Myocyte (in vitro differentiated cells): ENCODE measurements at regions not wholly inside any gene's neighbourhood (a gene's known extent, or its start where the extent isn't known, plus 50 kb on each side); places are given as distances from the start of the nearest gene placed in this dataset.

Experiments
- DNase-seq: peaks from one replicate; pipeline ENCODE4 v3.0.0-alpha.2; 2012; ENCODE audit warnings: low read depth

DNA sequence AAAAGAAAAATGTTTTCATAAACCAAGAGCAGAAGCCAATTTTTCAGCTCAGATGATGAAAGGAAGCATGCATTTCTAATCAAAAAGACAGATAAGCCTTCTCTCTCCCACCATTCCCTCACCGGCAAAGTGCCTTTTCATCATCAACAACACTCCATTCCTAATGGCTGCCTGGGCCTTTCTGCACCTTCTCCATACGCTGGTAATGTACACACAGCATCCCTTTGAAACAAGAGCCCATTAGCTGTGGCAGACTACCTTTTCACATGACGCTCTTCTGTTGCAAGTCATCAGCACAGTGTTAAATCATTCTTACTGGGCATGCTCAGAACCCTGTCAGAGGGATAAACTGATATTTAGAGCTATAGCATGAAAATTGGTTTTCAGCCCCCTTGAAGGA lies 408.9 kb downstream of the MEIS1 start:
- DNase-seq, result no peak

DNA sequence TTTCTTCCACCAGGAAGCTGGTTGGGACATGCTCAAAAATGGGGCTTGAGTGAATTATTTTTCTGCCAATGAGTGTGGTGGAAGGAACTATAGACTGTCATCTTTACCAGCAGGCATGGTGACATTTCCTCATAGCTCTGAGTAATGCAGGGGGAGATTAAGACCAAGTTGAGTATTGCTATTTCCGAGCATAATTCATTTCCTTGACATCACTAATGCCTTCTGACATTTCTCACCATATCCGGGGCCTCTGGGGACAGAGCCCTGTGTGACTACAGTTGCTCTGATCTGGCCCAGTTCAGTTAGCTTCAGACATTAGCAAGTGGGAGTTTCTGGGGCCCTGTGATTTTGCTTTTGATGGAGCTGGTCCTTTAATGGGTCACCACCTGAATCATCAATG lies 410.4 kb downstream of the MEIS1 start:
- no peak for DNase-seq

DNA sequence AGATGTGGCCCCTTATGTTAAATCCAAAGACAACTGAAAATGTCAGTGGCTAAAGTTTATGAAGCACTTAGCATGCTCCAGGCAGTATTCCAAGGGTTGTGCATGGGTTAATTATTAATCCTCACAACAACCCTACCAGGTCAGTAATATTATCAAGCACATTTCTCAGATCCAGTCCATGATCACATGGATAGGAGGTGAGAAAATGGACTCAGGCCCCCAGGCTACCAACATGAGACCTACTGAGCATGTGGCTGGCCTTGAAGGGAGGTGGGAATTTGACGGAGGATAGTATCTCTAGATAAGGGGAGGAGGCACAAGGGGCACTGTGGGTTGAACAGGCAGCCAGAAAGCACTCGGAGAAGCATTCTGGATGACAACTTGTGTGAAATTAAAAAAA lies 412.0 kb downstream of the MEIS1 start:
- no peak for DNase-seq

DNA sequence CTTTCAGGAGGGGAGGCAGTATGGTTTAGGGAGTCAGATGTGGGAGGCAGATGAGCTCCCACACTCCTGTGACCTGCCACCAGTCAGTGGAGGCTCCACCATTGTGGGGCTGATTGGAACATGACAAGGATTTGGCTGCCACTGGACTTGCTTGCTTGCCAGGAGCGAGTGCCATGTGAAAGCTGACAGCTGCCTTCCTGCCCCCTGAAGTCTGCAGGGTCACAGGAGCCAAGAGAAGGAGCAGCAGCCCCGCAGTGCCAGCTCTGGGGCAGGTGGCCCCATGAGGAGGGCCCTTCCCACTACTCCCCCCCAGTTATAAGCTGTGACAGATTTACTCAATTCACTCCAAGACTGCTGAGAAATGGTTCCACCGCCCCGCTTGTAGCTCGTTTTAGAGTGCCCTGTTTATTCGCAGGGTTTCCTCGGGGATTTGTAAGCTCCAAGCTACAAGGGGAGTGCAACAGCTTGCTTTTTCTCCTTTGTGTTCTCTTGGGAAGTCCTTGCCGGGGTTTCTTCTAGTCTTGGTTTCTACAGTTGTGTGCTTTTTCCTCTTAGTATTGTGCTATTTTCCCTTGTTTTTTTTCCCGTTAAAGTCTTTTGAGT lies 414.3 kb downstream of the MEIS1 start:
- DNase-seq, result no peak

DNA sequence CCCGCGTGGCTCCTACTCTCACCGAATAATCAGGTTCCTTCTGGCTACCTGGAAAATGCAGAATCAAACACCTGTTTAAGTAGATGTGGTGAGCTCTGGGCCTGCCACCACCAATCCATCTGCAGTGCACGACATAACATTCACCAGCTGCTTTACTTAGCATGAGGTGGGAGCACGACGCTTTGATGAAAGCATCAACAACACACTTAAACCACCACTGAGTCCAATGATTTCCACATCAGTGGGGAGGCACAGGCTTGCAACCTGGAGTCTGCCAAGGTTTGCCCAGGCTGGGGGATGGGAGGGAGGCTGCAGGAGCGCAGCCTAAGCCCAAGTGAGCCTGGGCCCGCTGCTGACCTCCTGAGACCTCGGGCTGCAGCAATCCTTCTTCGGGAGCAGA lies 415.5 kb downstream of the MEIS1 start:
- DNase-seq, result no peak

DNA sequence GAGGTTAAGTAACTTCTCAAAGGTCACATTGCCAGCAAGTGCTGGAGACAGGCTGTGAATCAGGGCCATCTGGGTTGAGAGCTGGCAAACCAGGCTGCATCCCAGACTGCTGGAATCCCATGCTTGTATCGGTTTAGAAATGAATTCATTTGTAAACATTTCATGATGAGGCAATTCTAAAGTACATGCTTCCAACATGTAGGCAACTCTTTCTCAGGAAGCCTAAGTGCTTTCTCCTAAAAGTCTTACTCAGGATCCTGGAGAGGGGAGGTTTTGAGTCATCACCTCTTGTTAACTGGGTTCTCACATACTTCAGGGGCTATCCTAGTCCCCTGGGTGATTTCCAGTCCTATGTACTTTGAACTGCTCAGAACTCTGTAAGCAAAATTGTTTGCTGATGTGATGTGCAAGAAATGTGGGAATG lies 416.5 kb downstream of the MEIS1 start:
- DNase-seq, result no peak

DNA sequence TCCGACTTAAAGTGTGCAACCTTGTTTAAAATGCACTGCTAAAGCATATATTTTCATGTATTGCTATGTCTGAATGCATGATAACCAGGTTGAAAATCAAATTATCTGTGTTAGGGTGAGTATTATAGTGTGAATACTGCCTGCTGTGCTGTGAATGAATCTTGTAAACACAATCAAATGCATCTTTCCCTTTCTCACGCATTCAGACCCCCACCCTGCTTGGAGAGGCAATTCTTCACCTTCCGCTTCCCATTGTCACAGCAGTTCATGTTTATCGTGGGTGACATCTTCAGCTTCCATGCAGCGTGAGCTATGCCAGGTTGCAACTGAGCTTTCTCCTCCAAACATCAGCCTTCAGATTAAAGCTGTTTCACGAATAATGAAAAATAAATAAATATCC lies 418.0 kb downstream of the MEIS1 start:
- no peak for DNase-seq

DNA sequence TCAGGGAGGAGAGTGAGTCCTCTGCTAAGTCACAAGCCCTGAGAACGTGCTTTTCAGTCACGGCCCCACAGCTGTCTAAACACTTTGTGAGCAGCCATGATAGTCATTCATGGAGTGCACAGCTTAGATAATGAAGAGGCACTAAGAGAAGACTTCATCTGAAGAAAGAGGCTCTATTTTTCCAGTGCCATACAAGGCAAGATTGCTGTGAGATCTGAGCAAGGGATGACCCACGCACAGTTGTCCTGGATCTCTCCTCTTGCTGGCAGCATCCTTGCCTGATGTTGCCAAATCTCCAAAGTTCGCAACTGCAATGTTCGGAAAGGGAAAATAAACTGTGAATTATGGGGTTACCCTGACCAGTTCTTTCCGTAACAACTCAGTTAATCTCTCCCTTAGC lies 418.7 kb downstream of the MEIS1 start:
- no peak for DNase-seq

DNA sequence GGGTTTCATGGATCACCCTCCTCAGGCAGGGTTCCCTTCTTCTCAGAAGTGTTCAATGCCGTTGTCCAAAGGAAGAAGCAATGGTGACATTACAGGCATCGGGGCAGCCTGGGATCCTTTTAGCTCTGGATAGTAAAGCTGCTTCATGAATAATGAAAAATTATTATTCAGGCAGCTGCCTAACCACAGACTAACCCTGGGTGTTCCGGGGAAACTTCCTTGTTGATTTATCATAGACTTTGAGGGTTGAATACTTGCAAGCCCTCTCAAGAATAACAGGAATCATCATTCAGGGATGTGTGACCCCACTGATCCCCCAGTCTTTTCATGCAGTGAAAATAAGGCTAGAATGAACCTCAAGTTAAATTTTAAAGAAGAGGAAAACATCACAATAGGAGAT lies 419.4 kb downstream of the MEIS1 start:
- DNase-seq, result peak; percentile 59

DNA sequence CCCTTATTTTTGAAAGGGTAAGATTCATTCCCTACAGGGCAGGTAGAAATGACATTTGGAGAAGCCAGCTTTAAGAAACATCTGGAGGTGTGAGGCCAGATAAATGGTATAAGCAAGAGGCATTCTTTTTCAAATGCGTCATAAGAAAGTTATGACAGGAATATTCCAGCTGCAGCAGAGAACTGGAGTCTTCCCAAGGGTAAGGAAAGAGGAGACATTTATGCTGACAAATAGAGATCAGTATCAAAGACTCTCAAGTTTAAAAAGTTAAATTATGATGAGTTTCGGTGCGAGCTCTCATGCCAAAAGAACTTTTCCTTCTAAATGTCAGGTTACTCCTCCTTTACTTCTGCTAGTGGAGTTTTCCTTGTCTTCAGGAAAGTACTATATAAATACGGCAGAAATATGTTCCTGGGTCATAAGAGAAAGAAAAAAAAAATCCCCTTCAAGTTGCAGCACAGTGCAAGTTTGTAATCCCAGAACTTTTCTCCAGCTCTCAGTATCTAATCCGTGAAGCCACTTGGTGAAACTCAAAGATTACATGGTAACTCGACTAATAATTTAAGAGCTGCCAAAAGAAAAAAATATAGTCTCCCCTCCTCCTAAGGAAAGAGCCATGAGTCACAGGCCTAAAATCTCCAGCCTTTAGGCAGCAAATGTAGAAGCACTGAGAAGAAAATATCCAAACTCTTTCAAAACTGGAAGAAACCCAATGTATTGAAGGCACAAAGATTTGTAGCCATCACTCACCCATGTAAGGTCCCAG lies 428.1 kb downstream of the MEIS1 start:
- peak; percentile 53 for DNase-seq

DNA sequence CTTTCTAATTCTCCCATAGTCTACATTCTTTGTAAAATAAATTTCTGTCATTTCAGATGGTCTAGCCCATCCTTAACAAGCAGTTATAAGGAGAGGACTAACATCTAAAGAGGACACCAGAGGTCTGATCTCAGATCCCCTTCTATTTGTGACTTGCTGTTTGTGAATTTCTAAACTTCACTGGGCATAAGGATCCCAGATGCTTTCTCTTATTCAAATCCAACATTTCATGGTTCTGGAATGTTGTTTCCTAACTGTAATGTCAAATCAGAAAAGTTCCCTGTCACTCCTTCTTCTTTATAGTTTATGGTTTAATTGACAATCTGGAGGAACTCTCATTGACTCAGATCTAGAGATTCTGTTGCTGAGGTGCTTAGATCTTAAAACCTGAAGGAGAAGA lies 430.2 kb downstream of the MEIS1 start:
- DNase-seq, result no peak

DNA sequence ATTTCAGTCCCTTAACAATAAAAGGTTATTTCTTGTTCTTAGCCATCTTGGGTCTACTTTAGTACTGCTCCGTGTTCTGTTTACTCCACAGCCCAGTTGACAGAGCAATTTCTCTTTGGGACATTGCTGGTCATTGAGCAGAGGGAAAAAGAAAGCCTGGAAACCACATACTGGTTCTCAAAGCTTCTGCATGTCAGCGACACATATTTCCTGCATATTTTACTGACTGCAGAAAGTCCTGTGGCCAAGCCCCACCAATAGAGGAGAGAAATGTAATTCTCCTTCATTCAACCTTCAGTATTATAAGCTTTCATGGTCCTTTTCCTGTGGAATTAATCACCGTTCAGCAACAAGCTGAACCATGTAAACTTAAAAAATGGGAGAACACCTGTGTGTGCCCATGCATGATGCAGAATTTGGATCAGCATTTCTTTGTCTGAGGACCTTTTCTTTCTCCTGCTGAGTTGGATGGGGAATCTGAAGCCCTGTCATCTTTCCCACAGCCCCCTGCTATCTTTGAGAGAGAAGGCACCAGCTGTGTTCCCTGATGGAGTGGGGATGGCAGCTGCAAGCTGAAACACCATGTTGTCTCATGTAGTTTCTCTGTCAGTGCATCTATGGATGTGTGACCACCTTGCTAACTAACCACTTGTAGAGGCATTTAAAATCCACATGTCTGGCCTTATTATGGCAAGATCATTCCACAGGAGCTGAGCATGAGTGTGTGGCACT lies 431.6 kb downstream of the MEIS1 start:
- DNase-seq, result peak; percentile 71

DNA sequence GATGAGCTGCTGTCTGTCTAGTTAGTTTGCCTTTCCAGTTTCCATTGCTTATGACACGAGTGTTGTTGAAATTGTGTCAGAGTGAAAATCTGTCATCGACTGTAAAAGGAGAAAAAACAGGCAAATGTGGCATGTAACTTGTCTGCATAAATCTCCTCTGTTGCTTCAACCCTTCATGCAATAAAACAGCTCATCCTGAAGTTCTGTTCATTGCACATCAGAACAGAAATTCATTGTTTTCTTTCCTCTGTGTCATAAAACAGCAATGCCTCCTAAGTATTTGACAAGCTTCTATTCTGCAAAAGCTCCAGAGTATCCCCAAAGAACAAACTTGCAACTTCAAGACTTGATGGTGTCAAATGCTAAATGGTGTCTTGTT lies 432.1 kb downstream of the MEIS1 start:
- DNase-seq, result no peak

DNA sequence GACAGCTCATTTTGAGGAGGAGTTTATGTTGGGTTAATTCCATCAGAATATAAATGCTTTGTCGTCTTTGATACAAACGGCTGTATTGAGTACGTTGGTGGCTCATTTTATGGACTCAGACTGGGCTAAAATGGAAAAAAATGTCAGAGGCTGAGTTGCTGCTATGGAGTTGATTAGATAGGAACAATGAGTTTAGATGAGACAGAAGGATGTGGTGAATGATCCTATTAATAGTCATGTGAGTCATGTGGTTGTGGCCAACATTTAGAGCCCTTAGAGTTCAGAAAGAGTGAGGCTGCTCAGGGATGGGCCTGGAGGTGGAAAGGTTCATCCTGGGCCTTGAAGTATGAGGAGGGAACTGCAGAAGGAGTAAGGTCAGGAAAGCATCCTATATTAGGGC lies 434.2 kb downstream of the MEIS1 start:
- peak; percentile 84 for DNase-seq

DNA sequence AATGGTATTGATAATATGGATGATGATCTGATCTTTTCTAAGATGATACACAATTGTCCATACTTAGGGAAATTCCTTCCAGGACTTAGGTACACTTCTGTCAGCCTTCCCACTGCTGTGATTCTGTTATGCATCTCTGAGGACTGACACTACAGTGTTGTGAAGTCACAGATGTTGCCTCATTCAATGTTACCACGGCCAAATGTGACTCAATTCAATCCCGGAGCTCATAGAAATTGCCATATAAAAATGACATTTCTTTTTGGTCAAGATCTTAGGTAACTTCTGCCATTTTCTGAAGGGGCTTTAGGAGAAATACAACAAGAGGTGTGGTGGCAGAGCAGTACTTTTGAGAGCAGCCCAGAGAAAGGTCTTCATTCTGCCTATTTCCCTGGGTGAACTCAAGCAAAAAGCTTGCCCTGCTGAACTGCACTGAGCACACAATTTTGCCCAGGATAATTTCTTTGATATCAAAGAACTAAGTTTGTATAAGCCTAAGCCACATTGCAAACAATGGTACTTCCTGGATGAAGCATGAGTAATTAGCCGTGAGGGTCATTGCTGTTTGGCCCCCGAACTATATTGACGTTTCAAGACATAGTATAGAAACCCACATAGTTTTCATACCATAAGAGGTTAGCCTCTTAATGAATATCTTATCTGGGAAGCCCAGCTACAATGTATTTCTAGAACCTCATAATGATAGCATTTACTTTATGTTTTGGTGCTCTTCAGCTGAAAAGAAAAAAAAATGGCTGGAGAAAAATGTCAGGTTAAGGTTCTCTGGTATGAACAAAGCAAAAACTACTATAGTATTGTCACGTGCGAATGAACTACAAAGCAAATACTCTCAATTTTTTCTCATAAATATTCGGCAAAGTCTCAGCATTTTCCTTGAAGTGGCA lies 437.4 kb downstream of the MEIS1 start:
- no peak for DNase-seq

DNA sequence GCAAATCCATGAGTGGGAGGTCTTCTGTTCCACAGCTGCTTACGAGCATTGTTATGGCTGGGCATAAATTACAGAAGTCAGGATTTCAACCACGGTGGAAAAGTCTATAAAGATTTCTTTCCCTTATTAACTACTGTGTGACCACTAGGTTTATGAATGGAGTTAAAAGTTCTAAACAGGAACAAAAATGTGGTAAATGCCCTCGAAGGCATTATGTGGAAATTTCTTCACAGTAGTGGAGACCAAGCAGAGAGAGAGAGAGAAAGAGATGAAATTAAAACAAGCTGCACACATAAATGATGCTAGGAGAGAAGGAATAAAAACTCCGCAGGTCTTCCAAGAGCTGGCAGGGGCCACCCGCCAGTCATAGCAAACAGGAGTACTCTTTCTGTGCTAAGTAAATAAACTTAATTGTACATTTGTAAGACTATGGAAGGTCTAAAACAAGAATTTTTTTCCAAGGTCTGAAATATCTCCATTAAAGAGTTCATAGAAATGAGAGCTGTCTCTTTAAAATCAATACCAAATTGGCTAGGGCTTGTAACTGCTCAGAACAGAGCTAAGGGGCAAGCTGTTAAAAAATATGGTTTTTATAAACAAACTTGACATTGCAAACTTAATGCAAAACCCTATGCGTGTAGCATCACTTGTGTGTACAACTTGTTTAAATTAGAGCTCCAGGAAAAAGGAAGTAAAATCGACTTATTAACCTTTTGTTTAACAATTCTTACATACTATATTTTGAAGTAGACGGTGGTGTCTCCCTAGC lies 438.2 kb downstream of the MEIS1 start:
- no peak for DNase-seq

DNA sequence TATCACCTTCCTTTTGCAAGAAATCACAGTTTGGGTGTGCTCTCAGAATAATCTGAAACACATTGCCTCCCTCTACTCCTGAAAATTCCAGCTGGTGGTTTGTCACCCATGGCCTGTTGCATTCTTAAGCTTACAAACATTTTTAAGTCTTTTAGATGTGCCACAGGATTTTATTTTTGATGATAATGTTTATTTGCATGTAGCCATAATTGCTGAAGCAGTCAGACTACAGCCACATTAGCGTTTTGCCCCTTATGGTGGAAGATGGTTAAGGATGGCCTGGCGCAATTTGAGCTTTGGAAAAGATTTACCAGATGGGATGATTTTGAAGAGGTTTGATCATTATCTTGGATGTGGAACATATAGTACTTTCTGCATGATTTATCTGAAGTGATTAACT lies 439.5 kb downstream of the MEIS1 start:
- no peak for DNase-seq

DNA sequence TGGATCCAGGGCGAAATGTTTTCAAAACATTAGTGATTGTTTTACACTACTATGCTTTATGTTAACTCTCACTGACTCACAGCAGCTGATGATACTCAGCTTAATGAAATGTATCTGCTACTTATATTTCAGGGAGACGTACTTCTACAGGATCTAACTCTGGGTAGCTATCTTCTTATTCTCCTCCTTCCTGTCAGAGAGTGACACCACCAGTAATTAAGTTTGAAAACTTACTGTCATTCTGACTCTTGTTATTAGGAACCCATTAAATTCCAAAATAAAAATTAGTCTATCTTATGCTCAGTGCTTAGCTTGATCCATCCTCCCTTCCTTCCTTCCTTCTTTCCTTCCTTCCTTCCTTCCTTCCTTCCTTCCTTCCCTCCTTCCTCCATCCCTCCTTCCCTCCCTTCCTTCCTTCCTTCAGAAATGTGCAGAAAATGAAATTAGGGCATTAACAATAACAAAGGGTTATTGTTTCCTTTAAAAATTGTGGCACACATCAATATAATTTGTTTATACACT lies 441.1 kb downstream of the MEIS1 start:
- DNase-seq, result no peak

DNA sequence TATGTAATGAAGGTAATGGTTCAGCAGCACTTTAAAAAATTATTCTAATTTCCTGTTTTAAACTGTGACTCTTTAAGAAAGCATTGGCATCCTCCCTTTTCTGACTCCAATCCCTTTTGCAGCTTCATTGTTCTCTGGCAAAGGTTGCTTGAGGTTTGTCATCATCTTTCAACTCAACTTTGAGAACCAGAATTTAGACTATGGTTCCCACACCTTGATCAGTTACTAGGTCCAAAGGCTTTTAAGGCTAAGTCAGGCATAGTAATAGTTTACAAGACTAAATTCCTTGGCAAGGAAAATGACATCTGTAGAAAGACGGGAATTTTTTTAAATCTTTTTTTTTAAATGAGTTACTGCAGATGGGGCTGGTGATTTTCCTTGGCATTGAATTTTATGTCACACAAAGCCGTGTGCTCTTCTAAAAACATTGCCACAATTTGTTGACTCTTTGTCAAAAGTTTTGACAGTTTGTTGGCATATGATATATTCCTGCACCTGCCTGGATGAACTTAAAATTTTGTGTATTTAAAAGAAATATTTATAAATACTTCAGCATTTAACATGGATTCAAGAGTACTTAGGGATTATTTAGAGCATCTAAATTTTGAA lies 451.0 kb downstream of the MEIS1 start:
- no peak for DNase-seq

DNA sequence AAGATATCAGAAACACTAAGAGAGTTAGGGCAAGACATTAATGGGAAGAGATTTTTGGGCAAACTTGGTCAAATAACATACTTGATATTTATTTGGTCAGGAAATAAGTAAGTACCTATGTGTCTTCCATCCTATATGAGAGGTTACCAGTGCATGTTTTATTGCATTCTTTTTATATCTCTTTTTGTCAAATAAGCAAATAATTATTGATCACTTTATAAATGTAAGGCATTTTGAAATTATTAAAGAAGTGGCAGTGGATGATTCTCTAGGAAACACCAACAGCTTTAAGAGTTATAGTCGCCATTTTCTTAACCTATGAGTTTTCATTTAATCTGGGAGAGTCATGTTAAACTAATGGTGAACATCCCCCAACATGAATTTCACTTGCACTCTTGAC lies 453.3 kb downstream of the MEIS1 start:
- DNase-seq, result no peak
